WERI-Rb-1 (cell line): ENCODE measurements at regions not wholly inside any gene's neighbourhood (a gene's known extent, or its start where the extent isn't known, plus 50 kb on each side); places are given as distances from the start of the nearest gene placed in this dataset.

ENCODE experiments used
- DNase-seq: peaks from one replicate; pipeline ENCODE4 v3.0.0-alpha.2; 2020
- H3K27ac ChIP-seq: fragments of 250-450 bp; sonication (Bioruptor Pico); 2 replicates; pipeline ENCODE4 v1.5.1; 2020; ENCODE audit warnings: mild to moderate bottlenecking, moderate library complexity
- H3K27me3 ChIP-seq: fragments of 250-450 bp; sonication (Bioruptor Pico); 2 replicates; pipeline ENCODE4 v1.5.1; 2021; ENCODE audit warnings: mild to moderate bottlenecking, low read depth, moderate library complexity; ENCODE audit not compliant: insufficient read depth, severe bottlenecking
- H3K36me3 ChIP-seq: fragments of 250-450 bp; sonication (Bioruptor Pico); 2 replicates; pipeline ENCODE4 v1.5.1; 2020; ENCODE audit warnings: mild to moderate bottlenecking, moderate library complexity
- H3K4me3 ChIP-seq: 2 replicates; pipeline ENCODE4 v1.5.1; 2011; ENCODE audit warnings: low read depth, mild to moderate bottlenecking, control low read depth, low read length
- H3K9me3 ChIP-seq: fragments of 250-450 bp; sonication (Bioruptor Pico); 2 replicates; pipeline ENCODE4 v1.5.1; 2021; ENCODE audit warnings: mild to moderate bottlenecking, moderate library complexity; ENCODE audit not compliant: severe bottlenecking
- TF ChIP-seq, protein P1 (sequence below): IDR thresholded peaks from 2 replicates; pipeline ENCODE4 v1.5.1; 2011; ENCODE audit warnings: low read depth, mild to moderate bottlenecking, control low read depth, inconsistent platforms, low read length

DNA sequence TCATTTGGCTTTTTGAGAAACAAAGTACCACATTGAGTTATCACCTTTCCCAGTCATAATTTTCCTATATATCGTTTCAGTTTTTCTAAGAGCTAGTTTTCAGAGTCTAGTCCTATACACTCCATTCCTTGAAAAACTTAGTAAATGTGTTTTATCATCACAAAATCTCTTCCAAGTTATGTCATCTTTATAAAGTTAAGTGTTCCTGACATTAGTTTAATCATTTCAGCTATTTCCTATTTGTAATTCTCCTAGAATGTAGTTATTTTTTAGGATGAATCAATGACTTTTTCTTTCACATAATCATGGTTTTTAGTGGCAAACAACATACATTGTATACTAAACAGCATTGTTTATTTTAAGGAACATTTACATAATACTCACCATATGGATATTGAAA is 191.7 kb upstream of the BET1 start:
- H3K27me3 ChIP-seq, result no peaks in the 10 kb centered on the region
- no peak overlapping the region for H3K27ac ChIP-seq
- H3K4me3 ChIP-seq, result no peak overlapping the region
- no peaks in the 10 kb centered on the region for H3K36me3 ChIP-seq
- no peak for DNase-seq
- H3K9me3 ChIP-seq, result no peaks in the 10 kb centered on the region
- TF ChIP-seq, protein P1, sequence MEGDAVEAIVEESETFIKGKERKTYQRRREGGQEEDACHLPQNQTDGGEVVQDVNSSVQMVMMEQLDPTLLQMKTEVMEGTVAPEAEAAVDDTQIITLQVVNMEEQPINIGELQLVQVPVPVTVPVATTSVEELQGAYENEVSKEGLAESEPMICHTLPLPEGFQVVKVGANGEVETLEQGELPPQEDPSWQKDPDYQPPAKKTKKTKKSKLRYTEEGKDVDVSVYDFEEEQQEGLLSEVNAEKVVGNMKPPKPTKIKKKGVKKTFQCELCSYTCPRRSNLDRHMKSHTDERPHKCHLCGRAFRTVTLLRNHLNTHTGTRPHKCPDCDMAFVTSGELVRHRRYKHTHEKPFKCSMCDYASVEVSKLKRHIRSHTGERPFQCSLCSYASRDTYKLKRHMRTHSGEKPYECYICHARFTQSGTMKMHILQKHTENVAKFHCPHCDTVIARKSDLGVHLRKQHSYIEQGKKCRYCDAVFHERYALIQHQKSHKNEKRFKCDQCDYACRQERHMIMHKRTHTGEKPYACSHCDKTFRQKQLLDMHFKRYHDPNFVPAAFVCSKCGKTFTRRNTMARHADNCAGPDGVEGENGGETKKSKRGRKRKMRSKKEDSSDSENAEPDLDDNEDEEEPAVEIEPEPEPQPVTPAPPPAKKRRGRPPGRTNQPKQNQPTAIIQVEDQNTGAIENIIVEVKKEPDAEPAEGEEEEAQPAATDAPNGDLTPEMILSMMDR, result no peak

DNA sequence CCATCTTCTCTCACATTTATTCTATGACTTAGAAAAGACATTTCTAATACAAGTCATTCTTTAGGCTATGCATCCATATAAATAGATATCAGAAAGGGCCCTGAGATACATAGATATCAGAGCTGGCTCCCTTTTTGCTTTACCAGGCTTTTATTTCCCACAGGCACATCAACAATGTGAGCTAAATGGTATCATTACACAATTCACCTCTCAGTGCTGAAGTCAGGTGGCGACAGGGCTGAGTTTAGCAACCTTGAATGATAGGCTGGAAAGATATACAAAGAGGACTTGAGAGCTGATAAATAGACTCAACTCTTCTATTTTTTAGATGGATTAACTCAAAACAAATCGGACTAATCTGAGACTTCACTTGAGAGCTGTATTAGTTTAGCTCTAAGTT is 189.2 kb upstream of the COL1A2 start:
- peak overlapping the region; percentile 2; the same call in 1 of the 2 replicates for H3K27ac ChIP-seq
- TF ChIP-seq, protein P1, result no peak
- no peak overlapping the region for H3K4me3 ChIP-seq
- no peaks in the 10 kb centered on the region for H3K9me3 ChIP-seq
- no peaks in the 10 kb centered on the region for H3K36me3 ChIP-seq
- H3K27me3 ChIP-seq, result no peaks in the 10 kb centered on the region
- DNase-seq, result no peak

DNA sequence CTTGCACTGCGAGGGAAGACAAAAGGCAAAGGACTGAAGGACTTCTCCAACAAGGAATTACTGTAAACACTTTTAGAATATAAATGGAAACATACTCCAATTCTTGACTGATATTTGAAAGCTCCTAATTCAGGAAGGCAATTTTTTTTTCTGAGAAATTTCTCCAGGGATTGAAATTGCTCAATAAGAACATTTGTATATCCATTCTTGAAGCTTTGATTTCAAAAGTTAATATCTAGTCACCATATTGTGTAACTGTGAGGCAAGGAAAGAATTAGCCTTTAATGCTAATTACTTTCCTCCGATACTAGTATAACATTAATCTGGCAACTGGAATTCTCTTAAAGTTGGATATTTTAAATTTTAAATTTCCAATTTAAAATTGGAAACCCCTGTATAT is 188.4 kb upstream of the COL1A2 start:
- Histone ChIP-seq H3K9me3 (no peaks in the 10 kb centered on the region), H3K4me3 (no peak overlapping the region), H3K27me3 (no peaks in the 10 kb centered on the region), H3K36me3 (no peaks in the 10 kb centered on the region), H3K27ac (no peak overlapping the region)
- DNase-seq, result no peak
- TF ChIP-seq, protein P1, result no peak

DNA sequence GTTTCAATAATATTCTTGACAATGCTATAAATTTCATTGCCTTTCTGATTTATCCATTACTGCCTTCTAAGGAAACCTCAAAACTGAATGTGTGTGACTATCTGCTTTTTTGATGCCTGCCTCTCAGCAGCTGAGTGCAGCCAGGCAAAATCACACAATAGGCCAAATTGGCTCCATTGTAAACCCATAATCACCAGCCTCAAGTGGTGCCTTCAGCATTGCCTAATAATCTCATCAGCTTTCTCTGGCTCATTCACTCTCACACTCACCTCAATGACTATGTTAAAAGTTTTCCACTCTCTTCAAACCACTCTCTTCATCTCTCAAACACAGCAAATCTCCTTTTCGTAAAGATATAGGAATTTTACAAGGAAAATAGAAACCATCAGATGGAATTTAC is 182.5 kb upstream of the COL1A2 start:
- Histone ChIP-seq H3K4me3 (no peak overlapping the region), H3K27ac (no peak overlapping the region), H3K27me3 (no peaks in the 10 kb centered on the region), H3K9me3 (no peaks in the 10 kb centered on the region), H3K36me3 (no peaks in the 10 kb centered on the region)
- DNase-seq, result no peak
- TF ChIP-seq, protein P1, result no peak

DNA sequence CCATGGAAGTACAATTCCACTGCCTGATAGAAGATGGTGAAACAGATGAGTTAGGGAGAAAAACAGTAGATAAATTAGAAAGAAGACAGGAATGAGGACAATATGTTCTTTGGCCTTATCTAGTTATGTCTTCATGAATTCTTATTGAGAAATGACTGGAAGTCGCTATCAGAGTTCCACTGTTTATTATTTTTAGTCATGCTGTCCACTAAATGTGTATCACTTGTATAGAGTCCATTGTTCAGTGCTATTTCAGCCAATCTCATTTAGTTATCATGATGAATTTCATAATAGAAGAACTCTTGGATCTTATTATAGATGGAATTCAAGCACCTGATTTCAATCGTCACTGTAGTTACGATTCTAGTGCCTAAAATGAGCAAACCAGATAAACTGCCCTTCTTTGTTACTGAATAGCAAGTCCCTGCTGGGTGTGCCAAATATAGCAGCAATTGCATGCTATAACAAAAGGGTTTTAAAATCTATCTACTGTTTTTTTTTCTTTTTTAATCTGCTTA is 177.7 kb upstream of the COL1A2 start:
- H3K9me3 ChIP-seq, result no peaks in the 10 kb centered on the region
- no peaks in the 10 kb centered on the region for H3K27me3 ChIP-seq
- H3K36me3 ChIP-seq, result no peaks in the 10 kb centered on the region
- no peak for DNase-seq
- no peak overlapping the region for H3K4me3 ChIP-seq
- TF ChIP-seq, protein P1, result no peak
- H3K27ac ChIP-seq, result no peak overlapping the region

DNA sequence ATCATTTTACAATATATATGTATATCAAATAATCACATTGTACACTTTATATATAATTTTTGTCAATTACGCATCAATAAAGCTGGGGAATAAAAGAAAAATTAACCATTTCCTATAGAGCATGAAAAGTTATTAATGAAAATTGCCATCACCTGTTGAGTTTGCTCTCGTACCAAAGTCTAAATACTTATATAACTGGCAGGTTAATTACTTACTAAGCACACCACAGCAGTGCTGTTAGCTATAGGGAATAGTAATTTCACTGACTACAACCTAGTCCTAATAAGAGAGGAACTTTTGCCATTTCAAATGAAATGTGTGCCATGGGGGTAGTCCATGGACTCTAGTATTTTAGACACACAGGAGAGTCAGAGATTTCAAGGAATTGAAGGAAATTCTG is 176.9 kb upstream of the COL1A2 start:
- TF ChIP-seq, protein P1, result no peak
- Histone ChIP-seq H3K36me3 (no peaks in the 10 kb centered on the region), H3K27me3 (no peaks in the 10 kb centered on the region), H3K4me3 (no peak overlapping the region), H3K27ac (no peak overlapping the region), H3K9me3 (no peaks in the 10 kb centered on the region)
- no peak for DNase-seq
